Type B pancreatic cell (in vitro differentiated cells): ENCODE measurements at regions not wholly inside any gene's neighbourhood (a gene's known extent, or its start where the extent isn't known, plus 50 kb on each side); places are given as distances from the start of the nearest gene placed in this dataset.
"Not testable (repeated sequence)": the region's sequence is repeated elsewhere in the genome, so short reads cannot be mapped to it uniquely, and the experiment has no call there.

ENCODE experiments used
- DNase-seq: peaks from one replicate; pipeline ENCODE4 v3.0.0; 2021; ENCODE audit warnings: mixed read lengths; ENCODE audit not compliant: unreplicated experiment; ENCODE audit errors: extremely low spot score
- H3K27ac Mint-ChIP-seq: 2 replicates; pipeline ENCODE4 v1.8.0; 2021; ENCODE audit warnings: mild to moderate bottlenecking, mixed read lengths
- H3K27me3 Mint-ChIP-seq: 2 replicates; pipeline ENCODE4 v1.8.0; 2021; ENCODE audit warnings: mixed read lengths
- H3K36me3 Mint-ChIP-seq: 2 replicates; pipeline ENCODE4 v1.8.0; 2021; ENCODE audit warnings: mixed read lengths
- H3K4me1 Mint-ChIP-seq: one replicate; pipeline ENCODE4 v1.8.0; 2021; ENCODE audit warnings: mixed read lengths; ENCODE audit not compliant: unreplicated experiment
- H3K4me3 Mint-ChIP-seq: 2 replicates; pipeline ENCODE4 v1.8.0; 2021; ENCODE audit warnings: mild to moderate bottlenecking, mixed read lengths
- H3K9me3 Mint-ChIP-seq: 2 replicates; pipeline ENCODE4 v1.8.0; 2021; ENCODE audit warnings: mixed read lengths
- CTCF ChIP-seq: fragments of 200-600 bp; sonication (generic); conservative IDR thresholded peaks from 2 replicates; pipeline ENCODE4 v1.5.0; 2021; ENCODE audit warnings: antibody characterized with exemption, mild to moderate bottlenecking

DNA sequence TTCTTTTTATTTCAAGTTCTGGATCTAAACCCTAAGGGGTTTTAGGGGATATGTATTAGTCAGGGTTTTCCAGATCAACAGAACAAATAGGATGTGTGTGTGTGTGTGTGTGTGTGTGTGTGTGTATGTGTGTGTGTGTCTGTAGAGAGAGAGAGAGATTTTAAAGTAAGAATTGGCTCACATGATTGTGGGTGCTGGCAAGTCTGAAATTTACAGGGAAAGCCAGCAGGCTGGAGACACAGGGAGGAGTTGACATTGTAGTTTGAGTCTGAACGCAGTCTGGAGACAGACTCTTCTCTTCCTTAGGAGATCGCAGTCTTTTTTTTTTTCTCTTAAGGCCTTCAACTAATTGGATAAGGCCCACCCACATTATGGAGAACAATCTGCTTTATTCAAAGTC is 428.8 kb upstream of the TBL1XR1 start:
- Mint-ChIP-seq H3K9me3 (peaks cover 22% of the 10 kb centered on the region), H3K36me3 (no peaks in the 10 kb centered on the region), H3K27ac (no peak overlapping the region), H3K27me3 (no peaks in the 10 kb centered on the region), H3K4me1 (peaks cover 12% of the 10 kb centered on the region), H3K4me3 (no peak overlapping the region)
- no peak for DNase-seq
- no peak for TF ChIP-seq CTCF

DNA sequence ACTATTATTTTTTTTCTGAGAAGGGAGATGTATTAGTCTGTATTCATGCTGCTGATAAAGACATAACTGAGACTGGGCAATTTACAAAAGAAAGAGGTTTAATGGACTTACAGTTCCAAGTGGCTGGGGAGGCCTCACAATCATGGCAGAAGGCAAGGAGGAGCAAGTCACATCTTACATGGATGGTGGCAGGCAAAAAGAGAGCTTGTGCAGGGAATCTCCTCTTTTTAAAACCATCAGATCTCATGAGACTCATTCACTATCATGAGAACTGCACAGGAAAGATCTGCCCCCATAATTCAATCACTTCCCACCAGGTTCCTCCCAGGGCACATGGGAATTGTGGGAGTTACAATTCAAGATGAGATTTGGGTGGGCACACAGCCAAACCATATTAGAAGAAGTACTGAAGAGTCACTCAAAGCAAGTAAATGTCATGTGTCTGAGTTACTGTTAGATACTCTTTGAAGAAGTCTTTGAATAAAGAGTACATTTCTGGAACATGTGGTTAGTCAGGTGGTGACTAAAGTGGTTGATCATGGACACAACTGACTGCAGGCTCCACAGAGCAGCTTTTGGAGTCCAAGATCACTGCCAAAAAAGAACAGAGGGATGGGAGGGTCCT is 430.9 kb upstream of the TBL1XR1 start:
- DNase-seq: not testable (repeated sequence)

GRCh38 chr3:177629276-177629675 is 432.0 kb upstream of the TBL1XR1 start:
- Mint-ChIP-seq H3K36me3 (no peaks in the 10 kb centered on the region), H3K27ac (peak overlapping the region; percentile 6), H3K4me3 (no peak overlapping the region), H3K4me1 (peaks cover 12% of the 10 kb centered on the region), H3K27me3 (no peaks in the 10 kb centered on the region), H3K9me3 (peaks cover 22% of the 10 kb centered on the region)
- no peak for TF ChIP-seq CTCF
- DNase-seq: no peak

More for the DNA sequence above, 430.9 kb upstream of the TBL1XR1 start:
- not testable (repeated sequence) for H3K27me3 Mint-ChIP-seq, H3K4me3 Mint-ChIP-seq, H3K27ac Mint-ChIP-seq, H3K36me3 Mint-ChIP-seq
- H3K9me3 Mint-ChIP-seq: peaks cover 22% of the 10 kb centered on the region
- H3K4me1 Mint-ChIP-seq: peaks cover 12% of the 10 kb centered on the region

DNA sequence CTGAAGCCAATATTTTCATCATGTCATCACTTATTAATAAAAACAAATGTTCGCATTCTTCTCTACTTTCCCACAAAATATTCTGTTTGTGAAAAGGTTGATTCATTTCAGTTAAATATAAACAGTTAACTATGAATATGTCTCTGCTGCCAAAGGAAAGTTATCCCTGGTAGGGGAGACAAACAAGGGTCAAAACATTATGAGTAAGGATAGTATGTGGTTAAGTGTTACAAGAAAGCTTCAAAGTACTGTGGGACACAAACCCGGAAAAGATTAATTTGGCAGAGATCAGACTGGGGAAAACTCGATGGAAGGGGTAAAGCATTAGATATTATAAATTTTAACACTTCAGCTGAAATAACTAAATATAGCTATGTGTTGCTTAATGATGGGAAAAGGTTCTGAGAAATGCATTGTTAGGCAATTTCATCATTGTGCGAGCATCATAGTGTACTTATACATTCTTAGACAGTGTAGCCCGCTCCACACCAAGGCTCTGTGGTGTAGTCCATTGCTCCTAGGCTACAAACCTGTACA is 436.5 kb upstream of the TBL1XR1 start:
- H3K9me3 Mint-ChIP-seq: peaks cover 15% of the 10 kb centered on the region
- no peak overlapping the region for H3K4me3 Mint-ChIP-seq
- no peak overlapping the region for H3K27ac Mint-ChIP-seq
- DNase-seq: no peak
- H3K36me3 Mint-ChIP-seq: peaks cover 4% of the 10 kb centered on the region
- H3K27me3 Mint-ChIP-seq: no peaks in the 10 kb centered on the region
- peaks cover 7% of the 10 kb centered on the region for H3K4me1 Mint-ChIP-seq
- TF ChIP-seq CTCF: no peak

DNA sequence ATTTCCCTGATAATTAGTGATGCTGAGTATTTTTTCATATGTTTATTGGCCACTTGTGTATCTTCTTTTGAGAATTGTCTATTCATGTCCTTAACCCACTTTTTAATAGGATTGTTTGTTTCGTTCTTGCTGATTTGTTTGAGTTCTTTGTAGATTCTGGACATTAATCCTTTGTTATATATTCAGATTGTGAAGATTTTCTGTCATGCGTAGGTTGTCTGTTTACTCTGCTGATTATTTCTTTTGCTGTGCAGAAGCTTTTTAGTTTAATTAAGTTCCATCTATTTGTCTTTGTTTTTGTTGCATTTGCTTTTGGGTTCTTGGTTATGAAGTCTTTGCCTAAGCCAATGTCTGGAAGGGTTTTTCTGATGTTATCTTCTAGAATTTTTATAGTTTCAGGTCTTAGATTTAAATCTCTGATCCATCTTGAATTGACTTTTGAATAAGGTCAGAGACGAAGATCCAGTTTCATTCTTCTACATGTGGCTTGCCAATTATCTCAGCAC is 438.4 kb upstream of the TBL1XR1 start:
- not testable (repeated sequence) for H3K27me3 Mint-ChIP-seq, H3K36me3 Mint-ChIP-seq, DNase-seq

GRCh38 chr3:177640319-177640965 is 443.2 kb upstream of the TBL1XR1 start:
- peaks cover 4% of the 10 kb centered on the region for H3K36me3 Mint-ChIP-seq
- TF ChIP-seq CTCF: no peak
- H3K27ac Mint-ChIP-seq: no peak overlapping the region
- DNase-seq: no peak
- H3K27me3 Mint-ChIP-seq: no peaks in the 10 kb centered on the region
- peaks cover 9% of the 10 kb centered on the region for H3K4me1 Mint-ChIP-seq
- peaks cover 8% of the 10 kb centered on the region for H3K9me3 Mint-ChIP-seq
- H3K4me3 Mint-ChIP-seq: no peak overlapping the region

More for the DNA sequence above, 438.4 kb upstream of the TBL1XR1 start:
- H3K4me3 Mint-ChIP-seq, H3K9me3 Mint-ChIP-seq, H3K4me1 Mint-ChIP-seq, H3K27ac Mint-ChIP-seq: not testable (repeated sequence)
